Activated CD4-positive, alpha-beta T cell treated with anti-CD3 and anti-CD28 coated beads, Interleukin-2, Interleukin-6, amounts not matched to agents 100 ng/mL and 50 ng/mL, durations not matched to agents 16 hours and 8 hours (primary cell): ENCODE measurements at regions not wholly inside any gene's neighbourhood (a gene's known extent, or its start where the extent isn't known, plus 50 kb on each side); places are given as distances from the start of the nearest gene placed in this dataset.
"Not testable (repeated sequence)": the region's sequence is repeated elsewhere in the genome, so short reads cannot be mapped to it uniquely, and the experiment has no call there.

Source experiments
- DNase-seq: peaks from one replicate; pipeline ENCODE4 v3.0.0-alpha.2; 2020

DNA sequence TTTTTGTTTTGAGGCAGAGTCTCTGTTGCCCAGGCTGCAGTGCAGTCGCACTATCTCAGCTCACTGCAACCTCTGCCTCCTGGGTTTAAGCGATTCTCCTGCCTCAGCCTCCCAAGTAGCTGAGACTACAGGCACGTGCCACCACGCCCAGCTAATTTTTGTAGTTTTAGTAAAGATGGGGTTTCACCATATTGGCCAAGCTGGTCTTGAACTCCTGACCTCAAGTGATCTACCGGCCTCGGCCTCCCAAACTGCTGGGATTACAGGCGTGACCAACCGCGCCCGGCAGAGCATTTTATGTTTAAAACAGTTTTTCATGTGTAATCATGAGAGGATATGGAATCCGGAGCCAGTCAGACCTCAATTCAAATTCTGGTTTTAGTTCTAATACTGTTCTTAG is 94.0 kb upstream of the CHD2 start:
- DNase-seq, result not testable (repeated sequence)

GRCh38 chr15:92806763-92807162 is 93.4 kb upstream of the CHD2 start:
- no peak for DNase-seq

DNA sequence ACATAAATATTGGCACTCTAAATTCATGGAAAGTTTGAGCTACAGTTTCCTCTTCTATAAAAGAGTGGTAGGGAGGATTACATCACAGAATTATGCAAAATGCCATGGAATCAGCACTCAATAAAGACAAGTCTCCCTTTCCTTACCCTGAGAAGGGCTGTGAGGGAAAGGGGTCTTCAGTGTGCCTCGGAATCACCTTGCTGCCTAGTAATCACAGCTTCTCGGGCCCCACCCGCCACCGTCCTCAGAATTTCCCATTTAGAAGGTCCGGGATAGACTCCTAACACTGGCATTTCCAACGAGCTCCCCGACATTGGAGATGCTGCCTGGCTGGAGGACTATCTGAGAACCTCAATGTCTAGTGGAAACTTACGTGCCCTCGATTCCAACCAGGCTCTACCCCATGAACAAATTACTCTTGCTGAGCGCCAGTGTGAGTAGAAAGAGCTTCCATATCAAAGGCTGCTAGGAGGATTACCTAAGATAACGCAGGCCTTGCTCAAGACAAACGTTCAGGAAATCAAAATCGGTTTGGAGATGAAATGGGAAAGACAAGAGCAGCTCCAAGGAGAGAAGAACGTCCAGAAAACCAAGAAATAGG is 92.1 kb upstream of the CHD2 start:
- DNase-seq, result no peak

DNA sequence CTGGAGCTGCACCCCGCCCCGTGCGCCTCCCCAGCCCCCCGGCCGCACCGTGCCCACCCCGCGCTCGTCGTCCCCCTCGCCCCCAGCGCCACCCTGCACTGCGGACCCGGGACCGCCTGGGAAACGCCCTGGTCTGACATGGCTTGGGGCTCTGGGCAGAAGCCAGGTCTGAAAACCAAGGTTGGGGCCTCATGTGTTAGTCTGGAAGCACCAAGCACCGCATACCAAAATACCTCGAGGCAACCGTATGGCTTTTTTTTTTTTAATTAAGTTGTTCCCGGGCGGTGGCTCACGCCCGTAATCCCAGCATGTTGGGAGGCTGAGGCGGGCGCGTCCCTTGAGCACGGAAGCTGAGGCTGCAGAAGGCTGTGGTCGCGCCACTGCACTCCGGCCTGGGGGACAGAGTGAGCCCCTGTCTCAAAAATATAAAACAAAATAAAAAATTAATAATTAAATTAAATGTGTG is 91.5 kb upstream of the CHD2 start:
- peak; percentile 51 for DNase-seq

GRCh38 chr15:92809064-92809879 is 90.9 kb upstream of the CHD2 start:
- DNase-seq, result peak; percentile 100

DNA sequence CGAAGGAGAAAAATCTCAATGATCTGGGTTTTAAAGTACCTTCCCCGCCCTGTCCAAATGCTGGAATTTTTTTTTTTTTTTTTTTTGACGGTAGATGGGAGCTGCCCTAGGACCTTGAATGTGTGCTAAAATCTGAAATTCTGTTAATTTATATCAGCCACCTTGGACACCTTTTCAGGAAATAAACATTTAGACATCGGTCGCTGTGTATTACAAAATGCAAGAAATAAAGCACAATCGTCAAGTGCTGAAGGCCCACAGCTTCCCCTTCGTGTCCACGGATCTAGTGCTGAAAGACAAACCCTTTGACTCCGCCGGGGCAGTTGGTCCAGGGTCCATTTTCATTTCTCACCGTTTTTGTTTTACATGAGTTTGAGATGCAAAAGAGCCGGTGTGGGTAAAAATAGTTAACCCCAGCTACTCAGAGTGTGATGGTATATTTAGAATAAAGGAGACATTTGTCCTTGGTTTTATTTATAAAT is 90.2 kb upstream of the CHD2 start:
- peak; percentile 60 for DNase-seq

GRCh38 chr15:92810418-92811138 is 89.5 kb upstream of the CHD2 start:
- peak; percentile 70 for DNase-seq

GRCh38 chr15:92811148-92811913 is 88.8 kb upstream of the CHD2 start:
- no peak for DNase-seq

GRCh38 chr15:92812271-92812670 is 87.9 kb upstream of the CHD2 start:
- DNase-seq, result no peak

- DNase-seq, result no peak
Measured at GRCh38 chr15:92813485-92813884, 86.6 kb upstream of the CHD2 start.

GRCh38 chr15:92817339-92817886 is 82.7 kb upstream of the CHD2 start:
- DNase-seq, result peak; percentile 36

DNA sequence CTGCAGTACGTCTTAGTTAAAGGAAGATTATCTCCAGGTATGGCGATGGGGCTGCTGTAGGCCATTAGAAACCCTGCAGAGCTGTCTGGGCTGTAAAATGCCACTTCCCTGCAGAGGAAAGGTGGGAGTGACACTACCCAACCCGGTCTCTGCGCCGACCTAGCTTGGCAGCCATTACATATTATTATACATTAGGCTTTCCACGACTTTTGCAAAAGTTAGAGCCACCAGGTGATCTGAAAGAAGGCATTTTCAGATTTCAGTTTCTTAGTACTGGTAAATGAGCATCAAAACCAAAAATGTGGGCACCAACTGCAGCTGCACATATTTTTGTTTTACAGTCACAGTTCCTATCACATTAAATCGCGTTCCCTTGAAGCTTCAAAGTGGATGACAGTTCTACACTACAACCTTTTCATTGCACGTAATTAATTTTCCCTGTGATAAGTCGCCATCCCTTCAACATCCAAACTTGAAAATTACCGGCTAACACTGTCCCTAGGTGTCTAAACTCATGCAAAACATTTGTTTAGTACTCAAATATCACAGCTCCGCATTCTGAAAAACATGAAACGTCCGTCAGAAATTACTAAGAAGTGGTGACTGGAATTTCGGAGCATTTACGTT is 81.4 kb upstream of the CHD2 start:
- peak; percentile 41 for DNase-seq

- DNase-seq, result peak; percentile 33
Measured at GRCh38 chr15:92819278-92820235, 80.6 kb upstream of the CHD2 start.

DNA sequence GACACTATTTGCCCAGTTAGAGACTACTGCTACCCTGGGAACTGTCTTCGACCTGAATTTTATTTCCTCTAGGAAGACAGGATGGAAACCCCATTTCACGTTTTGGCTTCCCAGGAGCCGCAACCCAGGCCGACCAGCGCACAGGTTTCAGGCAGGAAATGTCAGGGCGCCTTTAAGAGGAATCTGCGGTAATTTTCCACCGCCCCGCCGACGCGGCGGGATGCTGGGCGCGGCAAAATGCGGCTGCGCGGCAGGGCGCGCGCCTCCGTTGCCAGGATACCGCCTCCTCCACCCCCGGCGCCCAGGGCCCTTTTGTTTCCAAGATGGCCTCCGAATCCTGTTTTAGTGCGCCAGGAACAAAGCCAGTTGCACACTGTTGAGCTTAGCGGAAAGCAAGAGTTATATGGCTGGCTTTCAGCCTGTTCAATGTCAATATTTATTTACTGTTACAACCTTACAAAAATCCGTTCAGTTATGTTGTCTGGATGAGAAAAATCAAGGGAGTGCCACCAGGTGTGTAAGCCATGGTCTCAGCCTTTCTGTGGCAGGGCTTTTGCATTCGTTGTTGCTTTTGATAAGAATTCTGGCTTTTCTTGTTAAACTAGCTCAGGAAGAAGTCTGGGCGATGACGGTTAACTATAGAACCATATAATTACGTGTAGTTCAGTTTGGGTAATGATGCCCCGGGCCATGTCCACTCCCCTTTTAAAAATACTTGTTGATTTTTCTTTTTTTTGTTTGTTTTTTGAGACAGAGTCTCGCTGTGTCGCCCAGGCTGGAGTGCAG is 79.7 kb upstream of the CHD2 start:
- peak; percentile 93 for DNase-seq

GRCh38 chr15:92821491-92822116 is 78.5 kb upstream of the CHD2 start:
- DNase-seq, result peak; percentile 73

DNA sequence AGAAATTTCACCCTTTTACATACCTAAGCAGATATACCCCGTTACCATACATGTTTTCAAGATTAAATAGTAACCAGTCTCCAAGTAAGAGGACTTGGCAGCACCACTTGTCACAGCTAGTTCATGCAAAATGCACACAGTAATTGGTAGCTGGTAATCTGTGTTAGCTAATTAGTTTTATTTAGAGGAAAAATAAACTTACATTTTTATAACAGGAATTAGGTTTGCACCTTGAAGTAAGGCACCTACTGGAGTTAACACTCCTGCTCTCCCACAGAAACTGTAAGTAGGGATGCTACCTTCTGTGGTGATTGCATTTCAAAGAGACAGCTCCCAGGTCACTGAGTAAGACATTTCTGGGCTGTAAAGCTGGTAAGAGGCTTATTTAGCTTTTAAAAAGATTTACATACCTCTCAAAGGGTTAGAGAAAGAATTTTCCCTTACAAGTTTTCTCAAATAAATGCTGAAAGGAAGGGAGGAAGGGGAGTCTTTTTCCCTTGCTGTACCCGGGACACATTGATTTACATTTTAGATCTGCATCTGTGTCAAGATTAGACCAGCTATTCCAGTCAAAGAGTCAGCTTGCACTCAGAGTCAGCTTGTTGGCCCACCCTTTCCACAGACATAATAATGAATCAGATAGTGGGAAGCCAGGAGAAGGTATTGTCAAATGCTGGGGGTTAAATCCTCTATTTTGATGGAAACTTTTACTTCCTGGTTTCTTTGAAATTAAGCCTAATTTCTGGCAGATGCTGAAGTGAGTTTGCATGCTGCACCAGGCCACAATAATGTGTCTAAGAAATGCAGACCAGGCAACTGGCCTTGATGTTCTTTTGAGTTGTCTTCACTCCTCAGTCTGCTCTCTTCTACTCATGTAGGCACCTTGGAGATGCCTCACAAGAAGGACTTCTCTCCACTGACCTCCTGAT is 77.6 kb upstream of the CHD2 start:
- no peak for DNase-seq

DNA sequence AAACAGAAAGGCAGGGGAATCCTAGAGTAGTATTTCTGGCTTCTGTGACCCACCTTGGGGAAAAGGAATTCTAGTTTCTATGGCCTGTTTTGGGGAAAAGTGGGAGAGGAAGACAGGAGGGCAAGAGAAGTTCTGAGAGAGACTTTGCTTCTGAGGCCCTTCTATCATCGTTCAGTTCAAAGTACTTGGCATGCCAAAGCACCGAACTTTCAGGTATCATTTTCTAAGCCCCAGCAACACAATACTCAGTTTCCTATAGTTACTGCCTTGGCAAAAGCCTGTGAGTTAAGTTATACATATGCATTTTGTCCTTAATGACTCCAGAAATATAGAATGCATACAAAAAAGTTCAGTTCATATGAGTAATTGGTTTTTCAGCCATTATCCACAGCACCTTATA is 74.1 kb upstream of the CHD2 start:
- no peak for DNase-seq

DNA sequence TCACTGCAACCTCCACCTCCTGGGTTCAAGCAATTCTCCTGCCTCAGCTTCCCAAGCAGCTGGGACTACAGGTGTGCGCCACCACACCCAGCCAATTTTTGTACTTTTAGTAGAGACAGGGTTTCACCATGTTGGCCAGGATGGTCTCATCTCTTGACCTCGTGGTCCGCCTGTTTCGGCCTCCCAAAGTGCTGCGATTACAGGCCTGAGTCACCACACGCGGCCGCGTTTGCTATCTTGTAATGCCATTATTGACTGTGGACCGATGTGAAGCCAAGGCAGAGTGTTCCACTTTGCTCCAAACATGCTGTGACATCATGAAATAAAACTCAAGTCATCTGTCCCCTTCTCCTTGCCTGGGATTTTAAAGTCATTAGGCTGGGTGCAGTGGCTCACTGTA is 72.1 kb upstream of the CHD2 start:
- DNase-seq, result not testable (repeated sequence)
